ENCODE measurements at regions not wholly inside any gene's neighbourhood (a gene's known extent, or its start where the extent isn't known, plus 50 kb on each side); places are given as distances from the start of the nearest gene placed in this dataset.

DNA sequence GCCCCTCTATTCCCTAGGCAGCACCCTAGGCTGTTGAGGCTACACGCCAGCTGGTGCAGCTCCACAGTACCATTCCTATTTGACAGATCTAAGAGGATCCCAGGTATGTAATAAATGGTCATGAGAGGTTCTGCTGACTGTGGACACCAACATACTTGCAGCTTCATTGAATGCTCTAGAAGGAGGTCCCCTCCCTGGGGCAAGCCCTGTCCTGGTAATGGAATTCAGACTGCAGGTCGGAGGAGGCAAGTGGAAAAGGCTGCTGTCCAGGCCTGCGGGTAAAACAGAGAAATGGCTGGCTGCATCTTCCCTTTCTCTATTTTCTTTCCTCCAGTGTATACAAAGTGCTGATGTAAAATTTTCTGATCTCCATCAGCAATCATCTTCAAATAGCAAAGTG lies 66.1 kb upstream of the ZNF648 start:
- no peak for TF ChIP-seq ETV6 (CRISPR knock-in tag; conservative IDR thresholded peaks at IDR 0.05)
- TF ChIP-seq ATF4 (CRISPR knock-in tag; IDR thresholded peaks at IDR 0.05) = no peak
